22Rv1 (cell line): ENCODE measurements at regions not wholly inside any gene's neighbourhood (a gene's known extent, or its start where the extent isn't known, plus 50 kb on each side); places are given as distances from the start of the nearest gene placed in this dataset.

Experiments
- H3K27ac ChIP-seq: fragments of 450-650 bp; 2 replicates; pipeline ENCODE4 v1.5.1; 2017
- ZFX ChIP-seq: fragments of 450-650 bp; IDR thresholded peaks from 2 replicates; pipeline ENCODE4 v1.6.1; 2017; ENCODE audit warnings: antibody characterized with exemption, borderline replicate concordance
- TF ChIP-seq, protein P1 (sequence below): fragments of 450-650 bp; IDR thresholded peaks from 2 replicates; pipeline ENCODE4 v1.5.1; 2017; ENCODE audit warnings: mild to moderate bottlenecking

- TF ChIP-seq, protein P1, sequence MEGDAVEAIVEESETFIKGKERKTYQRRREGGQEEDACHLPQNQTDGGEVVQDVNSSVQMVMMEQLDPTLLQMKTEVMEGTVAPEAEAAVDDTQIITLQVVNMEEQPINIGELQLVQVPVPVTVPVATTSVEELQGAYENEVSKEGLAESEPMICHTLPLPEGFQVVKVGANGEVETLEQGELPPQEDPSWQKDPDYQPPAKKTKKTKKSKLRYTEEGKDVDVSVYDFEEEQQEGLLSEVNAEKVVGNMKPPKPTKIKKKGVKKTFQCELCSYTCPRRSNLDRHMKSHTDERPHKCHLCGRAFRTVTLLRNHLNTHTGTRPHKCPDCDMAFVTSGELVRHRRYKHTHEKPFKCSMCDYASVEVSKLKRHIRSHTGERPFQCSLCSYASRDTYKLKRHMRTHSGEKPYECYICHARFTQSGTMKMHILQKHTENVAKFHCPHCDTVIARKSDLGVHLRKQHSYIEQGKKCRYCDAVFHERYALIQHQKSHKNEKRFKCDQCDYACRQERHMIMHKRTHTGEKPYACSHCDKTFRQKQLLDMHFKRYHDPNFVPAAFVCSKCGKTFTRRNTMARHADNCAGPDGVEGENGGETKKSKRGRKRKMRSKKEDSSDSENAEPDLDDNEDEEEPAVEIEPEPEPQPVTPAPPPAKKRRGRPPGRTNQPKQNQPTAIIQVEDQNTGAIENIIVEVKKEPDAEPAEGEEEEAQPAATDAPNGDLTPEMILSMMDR: no peak
- no peak for TF ChIP-seq ZFX
- no peak overlapping the region for H3K27ac ChIP-seq
Measured at GRCh38 chr20:19077370-19078220, 134.8 kb upstream of the SLC24A3 start.

- H3K27ac ChIP-seq: no peak overlapping the region
- TF ChIP-seq ZFX: no peak
- TF ChIP-seq, protein P1: no peak
Measured at GRCh38 chr20:19078448-19079373, 133.7 kb upstream of the SLC24A3 start.

- no peak overlapping the region for H3K27ac ChIP-seq
- TF ChIP-seq, protein P1: no peak
- TF ChIP-seq ZFX: no peak
Measured at GRCh38 chr20:19079536-19080299, 132.7 kb upstream of the SLC24A3 start.

DNA sequence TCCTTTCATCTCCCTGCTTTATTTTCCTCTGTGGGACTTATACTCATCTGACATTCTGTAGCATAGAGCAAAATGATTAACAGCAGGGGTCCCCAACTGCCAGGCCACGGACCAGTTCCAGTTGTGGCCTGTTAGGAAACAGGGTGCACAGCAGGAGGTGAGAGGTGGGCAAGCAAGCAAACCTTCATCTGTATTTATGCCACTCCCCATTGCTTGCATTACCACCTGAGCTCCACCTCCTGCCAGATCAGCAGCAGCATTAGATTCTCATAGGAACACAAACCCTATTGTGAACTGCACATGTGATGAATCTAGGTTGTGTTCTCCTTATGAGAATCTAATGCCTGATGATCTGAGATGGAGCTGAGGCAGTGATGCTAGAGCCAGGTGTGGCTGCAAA lies 130.5 kb upstream of the SLC24A3 start:
- H3K27ac ChIP-seq: no peak overlapping the region
- TF ChIP-seq, protein P1: no peak
- no peak for TF ChIP-seq ZFX

- no peak for TF ChIP-seq ZFX
- TF ChIP-seq, protein P1: no peak
Measured at GRCh38 chr20:19083136-19083621, 129.3 kb upstream of the SLC24A3 start.

DNA sequence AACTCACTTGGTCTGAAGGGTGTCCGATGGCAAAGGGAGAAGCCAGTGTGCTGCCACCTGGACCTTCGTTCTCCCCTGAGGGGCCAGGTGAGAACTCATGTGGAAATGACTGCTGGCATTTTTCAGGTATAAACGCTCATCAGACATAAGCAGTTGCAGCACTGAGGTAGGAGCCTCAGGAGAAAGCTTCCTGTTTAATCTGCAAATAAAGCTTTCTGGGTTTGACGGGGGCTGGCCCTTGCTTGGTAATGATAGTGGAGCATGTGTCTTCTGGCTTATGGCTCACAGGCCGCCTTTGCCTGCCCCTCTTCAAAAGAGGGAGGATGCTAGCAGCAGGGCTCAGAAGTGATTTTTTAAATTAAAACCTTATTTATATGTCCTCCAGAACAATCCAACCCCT lies 122.1 kb upstream of the SLC24A3 start:
- no peak overlapping the region for H3K27ac ChIP-seq
- TF ChIP-seq, protein P1: no peak
- no peak for TF ChIP-seq ZFX

More at GRCh38 chr20:19083136-19083621, 129.3 kb upstream of the SLC24A3 start:
- H3K27ac ChIP-seq: no peak overlapping the region
